ENCODE measurements at regions not wholly inside any gene's neighbourhood (a gene's known extent, or its start where the extent isn't known, plus 50 kb on each side); places are given as distances from the start of the nearest gene placed in this dataset.
"Not testable (repeated sequence)": the region's sequence is repeated elsewhere in the genome, so short reads cannot be mapped to it uniquely, and the experiment has no call there.

DNA sequence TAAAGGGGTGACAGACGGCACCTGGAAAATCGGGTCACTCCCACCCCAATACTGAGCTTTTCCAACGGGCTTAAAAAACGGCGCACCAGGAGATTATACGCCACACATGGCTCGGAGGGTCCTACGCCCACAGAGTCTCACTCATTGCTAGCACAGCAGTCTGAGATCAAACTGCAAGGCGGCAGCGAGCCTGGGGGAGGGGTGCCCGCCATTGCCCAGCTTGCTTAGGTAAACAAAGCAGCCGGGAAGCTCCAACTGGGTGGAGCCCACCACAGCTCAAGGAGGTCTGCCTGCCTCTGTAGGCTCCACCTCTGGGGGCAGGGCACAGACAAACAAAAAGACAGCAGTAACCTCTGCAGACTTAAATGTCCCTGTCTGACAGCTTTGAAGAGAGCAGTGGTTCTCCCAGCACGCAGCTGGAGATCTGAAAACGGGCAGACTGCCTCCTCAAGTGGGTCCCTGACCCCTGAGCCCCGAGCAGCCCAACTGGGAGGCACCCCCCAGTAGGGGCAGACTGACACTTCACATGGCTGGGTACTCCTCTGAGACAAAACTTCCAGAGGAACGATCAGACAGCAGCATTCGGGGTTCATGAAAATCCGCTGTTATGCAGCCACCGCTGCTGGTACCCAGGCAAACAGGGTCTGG, 162.8 kb upstream of the GJE1 start:
- not testable (repeated sequence) for H3K9ac ChIP-seq (ENCODE audit: low read length); H3K4me3 ChIP-seq (ENCODE audit: low read length); DNase-seq (ENCODE audit: low read depth)

DNA sequence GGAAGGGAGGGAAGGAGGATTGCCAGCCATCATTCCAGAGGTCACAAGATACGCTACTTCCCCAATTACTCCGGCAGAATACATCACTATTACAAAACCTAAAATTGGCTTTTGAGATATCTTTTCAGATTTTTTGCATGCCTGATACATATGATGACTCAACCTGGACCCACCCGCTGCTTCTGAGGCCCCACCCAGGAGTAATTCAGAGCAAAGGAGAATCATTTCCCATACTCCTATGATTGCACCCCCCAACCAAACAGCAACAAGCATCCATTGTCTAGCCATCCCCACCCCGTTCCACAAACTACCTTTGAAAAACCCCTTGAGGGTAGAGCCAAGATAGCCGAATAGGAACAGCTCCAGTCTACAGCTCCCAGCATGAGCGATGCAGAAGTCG, 163.5 kb upstream of the GJE1 start:
- H3K9me3 ChIP-seq (ENCODE audit: control insufficient read depth, low read length): no peaks in the 10 kb centered on the region
- DNase-seq (ENCODE audit: low read depth): no peak
- H3K4me1 ChIP-seq (ENCODE audit: control insufficient read depth, insufficient read depth, low read length): peaks cover 2% of the 10 kb centered on the region
- no peaks in the 10 kb centered on the region for H3K27me3 ChIP-seq (replicated peaks; ENCODE audit: control insufficient read depth, insufficient read depth, low read length)
- no peak overlapping the region for H3K9ac ChIP-seq (ENCODE audit: low read length)
- no peak overlapping the region for H3K4me3 ChIP-seq (ENCODE audit: low read length)
- no peaks in the 10 kb centered on the region for H3K36me3 ChIP-seq (ENCODE audit: control insufficient read depth, insufficient read depth, low read length, severe bottlenecking)

More for the DNA sequence above, 162.8 kb upstream of the GJE1 start:
- H3K9me3 ChIP-seq (ENCODE audit: control insufficient read depth, low read length); H3K36me3 ChIP-seq (ENCODE audit: control insufficient read depth, insufficient read depth, low read length, severe bottlenecking); H3K27me3 ChIP-seq (replicated peaks; ENCODE audit: control insufficient read depth, insufficient read depth, low read length); H3K4me1 ChIP-seq (ENCODE audit: control insufficient read depth, insufficient read depth, low read length): not testable (repeated sequence)

DNA sequence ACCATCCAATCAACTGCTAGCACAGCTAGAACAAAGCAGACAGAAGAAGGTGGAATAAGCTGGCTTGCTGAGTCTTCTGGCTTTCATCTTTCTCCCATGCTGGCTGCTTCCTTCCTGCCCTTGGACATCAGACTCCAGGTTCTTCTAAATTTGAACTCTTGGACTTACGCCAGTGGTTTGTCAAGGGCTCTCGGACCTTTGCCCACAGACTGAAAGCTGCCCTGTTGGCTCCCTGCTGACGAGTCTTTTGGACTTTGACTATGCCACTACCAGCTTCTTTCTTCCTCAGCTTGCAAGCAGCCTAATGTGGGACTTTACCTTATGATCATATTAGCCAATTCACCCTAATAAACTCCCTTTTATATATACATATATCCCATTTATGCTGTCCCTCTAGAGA, 164.1 kb upstream of the GJE1 start:
- Histone ChIP-seq H3K4me1 (ENCODE audit: control insufficient read depth, insufficient read depth, low read length) (peaks cover 7% of the 10 kb centered on the region), H3K27me3 (replicated peaks; ENCODE audit: control insufficient read depth, insufficient read depth, low read length) (no peaks in the 10 kb centered on the region), H3K9me3 (ENCODE audit: control insufficient read depth, low read length) (no peaks in the 10 kb centered on the region), H3K4me3 (ENCODE audit: low read length) (no peak overlapping the region), H3K9ac (ENCODE audit: low read length) (no peak overlapping the region), H3K36me3 (ENCODE audit: control insufficient read depth, insufficient read depth, low read length, severe bottlenecking) (no peaks in the 10 kb centered on the region)
- DNase-seq (ENCODE audit: low read depth): no peak

DNA sequence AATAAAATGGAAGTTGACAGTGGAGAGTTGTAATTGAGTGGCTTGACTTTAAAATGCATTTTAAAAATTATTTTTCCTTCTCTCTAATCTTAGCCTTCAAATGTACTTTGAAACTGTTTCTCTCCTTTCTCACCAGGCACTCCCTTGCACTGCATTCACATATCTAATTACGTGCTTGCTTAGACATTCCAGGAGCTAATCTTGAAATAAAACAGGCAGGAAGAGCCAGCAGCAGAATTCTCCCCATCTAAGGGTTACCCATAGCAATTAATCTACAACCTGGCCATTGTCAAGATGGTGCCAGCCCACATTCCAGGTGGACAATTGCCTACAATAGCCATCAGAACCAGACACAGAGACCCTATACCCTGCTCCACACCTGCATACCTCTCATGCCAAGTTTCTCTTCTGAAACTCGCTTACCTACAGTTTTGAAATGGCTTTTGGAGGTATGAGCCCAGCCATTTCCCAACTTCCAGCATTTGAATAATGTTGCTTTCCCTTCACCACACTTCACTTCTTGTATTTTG, 167.6 kb upstream of the GJE1 start:
- Histone ChIP-seq H3K4me3 (ENCODE audit: low read length) (no peak overlapping the region), H3K4me1 (ENCODE audit: control insufficient read depth, insufficient read depth, low read length) (peaks cover 10% of the 10 kb centered on the region), H3K9ac (ENCODE audit: low read length) (no peak overlapping the region), H3K36me3 (ENCODE audit: control insufficient read depth, insufficient read depth, low read length, severe bottlenecking) (no peaks in the 10 kb centered on the region), H3K27me3 (replicated peaks; ENCODE audit: control insufficient read depth, insufficient read depth, low read length) (no peaks in the 10 kb centered on the region), H3K9me3 (ENCODE audit: control insufficient read depth, low read length) (no peaks in the 10 kb centered on the region)
- no peak for DNase-seq (ENCODE audit: low read depth)

DNA sequence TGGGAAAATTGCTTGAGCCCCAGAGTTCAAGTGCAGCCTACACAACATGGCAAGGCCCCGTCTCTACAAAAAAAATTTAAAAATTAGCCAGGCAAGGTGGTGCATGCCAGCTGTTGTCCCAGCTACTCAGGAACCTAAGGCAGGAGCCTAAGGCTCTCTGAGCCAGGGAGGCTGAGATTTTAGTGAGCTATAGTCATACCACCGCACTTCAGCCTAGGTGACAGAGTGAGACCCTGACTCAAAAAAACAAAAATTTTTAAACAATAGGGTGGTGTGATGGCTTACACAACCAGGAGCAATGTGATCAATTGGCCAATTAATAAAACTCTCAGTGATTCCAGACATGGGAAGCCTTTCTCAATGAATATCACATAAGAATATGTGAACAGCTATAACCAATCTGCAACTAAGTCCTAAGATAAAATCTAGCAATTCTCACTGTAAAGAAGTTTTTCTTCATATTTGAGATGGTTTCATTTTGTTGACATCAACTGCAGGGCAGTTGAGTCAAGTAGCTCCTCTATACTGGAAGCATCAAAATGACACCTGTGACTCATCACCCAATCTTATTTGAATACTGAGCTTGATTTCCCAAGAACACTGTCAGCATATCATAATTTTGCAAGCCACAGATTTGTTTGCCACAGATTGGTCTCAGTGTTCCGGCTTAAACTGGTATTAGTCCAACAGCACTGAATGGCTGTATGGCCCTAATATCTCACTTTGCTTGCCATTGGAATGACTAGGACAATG, 169.0 kb upstream of the GJE1 start:
- H3K4me1 ChIP-seq (ENCODE audit: control insufficient read depth, insufficient read depth, low read length): peaks cover 10% of the 10 kb centered on the region
- H3K9ac ChIP-seq (ENCODE audit: low read length): no peak overlapping the region

DNA sequence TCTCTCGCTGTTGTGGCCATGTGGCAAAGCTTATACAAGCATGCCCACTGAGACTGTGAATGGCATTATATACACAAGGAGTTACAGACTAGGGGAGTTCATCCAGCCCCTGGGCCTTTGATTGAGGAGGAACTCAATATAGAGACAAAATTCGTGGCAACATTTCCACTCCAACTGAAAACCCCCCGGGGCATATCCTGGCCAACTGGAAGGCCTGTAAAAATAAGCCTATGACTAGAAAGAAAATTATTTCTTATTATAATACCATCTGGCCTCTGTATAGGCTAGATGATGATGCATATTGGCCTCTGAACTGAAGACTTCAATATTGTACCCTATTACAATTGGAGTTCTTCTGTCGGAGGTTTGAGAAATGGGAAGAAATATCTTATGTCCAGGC, 175.5 kb upstream of the GJE1 start:
- H3K4me3 ChIP-seq (ENCODE audit: low read length): no peak overlapping the region
- no peak for DNase-seq (ENCODE audit: low read depth)
- H3K27me3 ChIP-seq (replicated peaks; ENCODE audit: control insufficient read depth, insufficient read depth, low read length): no peaks in the 10 kb centered on the region
- H3K9ac ChIP-seq (ENCODE audit: low read length): no peak overlapping the region
- peaks cover 18% of the 10 kb centered on the region for H3K4me1 ChIP-seq (ENCODE audit: control insufficient read depth, insufficient read depth, low read length)
- no peaks in the 10 kb centered on the region for H3K36me3 ChIP-seq (ENCODE audit: control insufficient read depth, insufficient read depth, low read length, severe bottlenecking)
- peaks cover 7% of the 10 kb centered on the region for H3K9me3 ChIP-seq (ENCODE audit: control insufficient read depth, low read length)

More for the DNA sequence above, 169.0 kb upstream of the GJE1 start:
- Histone ChIP-seq H3K27me3 (replicated peaks; ENCODE audit: control insufficient read depth, insufficient read depth, low read length) (no peaks in the 10 kb centered on the region), H3K9me3 (ENCODE audit: control insufficient read depth, low read length) (no peaks in the 10 kb centered on the region), H3K36me3 (ENCODE audit: control insufficient read depth, insufficient read depth, low read length, severe bottlenecking) (no peaks in the 10 kb centered on the region), H3K4me3 (ENCODE audit: low read length) (no peak overlapping the region)
- no peak for DNase-seq (ENCODE audit: low read depth)

DNA sequence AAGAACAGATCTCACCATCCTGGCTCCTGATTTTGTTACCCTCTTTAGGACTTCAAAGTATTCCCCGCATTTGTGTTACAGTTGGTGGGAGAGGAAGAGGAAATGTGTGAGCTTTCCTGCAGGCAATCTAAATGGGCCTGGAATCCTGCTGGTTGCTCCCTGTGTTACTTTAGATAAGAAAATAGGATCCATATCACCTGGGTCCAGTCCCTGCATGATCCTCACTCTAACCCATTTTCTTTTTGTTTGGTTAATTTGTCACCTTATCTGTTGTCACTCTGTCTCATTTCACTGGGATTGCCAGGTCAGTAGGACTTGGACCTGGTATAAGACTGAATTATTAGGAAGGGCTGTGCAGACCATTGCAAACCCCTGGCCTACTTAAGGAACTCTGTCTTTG, 175.9 kb upstream of the GJE1 start:
- Histone ChIP-seq H3K27me3 (replicated peaks; ENCODE audit: control insufficient read depth, insufficient read depth, low read length) (no peaks in the 10 kb centered on the region), H3K4me3 (ENCODE audit: low read length) (no peak overlapping the region), H3K9ac (ENCODE audit: low read length) (no peak overlapping the region), H3K36me3 (ENCODE audit: control insufficient read depth, insufficient read depth, low read length, severe bottlenecking) (no peaks in the 10 kb centered on the region), H3K9me3 (ENCODE audit: control insufficient read depth, low read length) (peaks cover 7% of the 10 kb centered on the region), H3K4me1 (ENCODE audit: control insufficient read depth, insufficient read depth, low read length) (peaks cover 18% of the 10 kb centered on the region)
- no peak for DNase-seq (ENCODE audit: low read depth)

DNA sequence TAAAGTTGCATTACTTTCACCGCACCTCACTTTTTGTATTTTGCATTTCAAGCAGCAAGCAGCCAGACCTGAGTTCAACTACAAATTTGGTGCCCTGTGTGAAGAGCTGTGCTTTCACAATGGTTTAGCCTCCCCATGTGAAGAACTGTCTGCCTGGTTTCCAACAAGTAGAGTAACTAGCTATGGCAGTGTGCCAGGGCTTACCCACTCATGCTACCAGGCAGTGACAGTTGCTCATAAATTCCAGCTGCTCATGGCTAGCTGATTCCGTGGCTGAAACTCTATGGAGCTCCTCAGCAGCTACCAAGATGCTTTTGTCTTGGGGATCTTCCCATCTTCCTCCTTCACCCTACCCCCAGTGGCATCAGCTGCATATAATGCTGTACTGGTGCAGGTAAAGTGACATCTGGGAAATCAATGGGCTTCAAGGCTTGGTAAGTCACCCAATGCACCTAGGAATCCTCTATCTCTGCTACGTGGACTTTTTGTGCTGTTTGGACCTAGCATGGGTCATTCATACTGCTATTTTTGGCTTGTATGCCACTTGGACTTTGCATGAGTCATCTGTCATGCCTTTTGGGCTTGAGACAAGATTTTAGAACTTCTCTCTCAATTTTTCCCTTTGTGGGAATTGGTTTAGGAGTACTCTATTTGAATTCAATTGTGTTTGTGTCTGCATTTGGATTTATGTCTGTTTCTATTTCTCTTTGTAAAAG, 176.5 kb upstream of the GJE1 start:
- H3K27me3 ChIP-seq (replicated peaks; ENCODE audit: control insufficient read depth, insufficient read depth, low read length): no peaks in the 10 kb centered on the region
- H3K4me3 ChIP-seq (ENCODE audit: low read length): peak overlapping the region; percentile 44
- H3K36me3 ChIP-seq (ENCODE audit: control insufficient read depth, insufficient read depth, low read length, severe bottlenecking): no peaks in the 10 kb centered on the region
- peak; percentile 40 for DNase-seq (ENCODE audit: low read depth)
- H3K4me1 ChIP-seq (ENCODE audit: control insufficient read depth, insufficient read depth, low read length): peaks cover 18% of the 10 kb centered on the region
- peaks cover 10% of the 10 kb centered on the region for H3K9me3 ChIP-seq (ENCODE audit: control insufficient read depth, low read length)
- no peak overlapping the region for H3K9ac ChIP-seq (ENCODE audit: low read length)

DNA sequence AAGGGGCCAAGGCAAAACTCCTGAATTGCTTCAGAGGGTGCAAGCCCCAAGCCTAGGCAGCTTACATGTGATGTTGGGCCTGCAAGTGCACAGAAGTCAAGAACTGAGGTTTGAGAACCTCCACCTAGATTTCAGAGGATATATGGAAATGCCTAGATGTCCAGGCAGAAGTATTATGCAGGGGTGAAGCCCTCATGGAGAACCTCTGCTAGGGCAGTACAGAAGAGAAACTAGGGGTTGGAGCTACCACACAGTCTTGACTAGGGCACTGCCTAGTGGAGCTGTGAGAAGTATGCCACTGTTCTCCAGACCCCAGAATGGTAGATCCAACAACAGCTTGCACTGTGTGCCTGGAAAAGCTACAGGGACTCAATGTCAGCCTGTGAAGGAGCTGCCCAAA, 179.7 kb upstream of the GJE1 start:
- Histone ChIP-seq H3K4me3 (ENCODE audit: low read length) (no peak overlapping the region), H3K36me3 (ENCODE audit: control insufficient read depth, insufficient read depth, low read length, severe bottlenecking) (no peaks in the 10 kb centered on the region), H3K9ac (ENCODE audit: low read length) (no peak overlapping the region), H3K4me1 (ENCODE audit: control insufficient read depth, insufficient read depth, low read length) (peaks cover 18% of the 10 kb centered on the region), H3K9me3 (ENCODE audit: control insufficient read depth, low read length) (peaks cover 10% of the 10 kb centered on the region), H3K27me3 (replicated peaks; ENCODE audit: control insufficient read depth, insufficient read depth, low read length) (no peaks in the 10 kb centered on the region)
- DNase-seq (ENCODE audit: low read depth): no peak

DNA sequence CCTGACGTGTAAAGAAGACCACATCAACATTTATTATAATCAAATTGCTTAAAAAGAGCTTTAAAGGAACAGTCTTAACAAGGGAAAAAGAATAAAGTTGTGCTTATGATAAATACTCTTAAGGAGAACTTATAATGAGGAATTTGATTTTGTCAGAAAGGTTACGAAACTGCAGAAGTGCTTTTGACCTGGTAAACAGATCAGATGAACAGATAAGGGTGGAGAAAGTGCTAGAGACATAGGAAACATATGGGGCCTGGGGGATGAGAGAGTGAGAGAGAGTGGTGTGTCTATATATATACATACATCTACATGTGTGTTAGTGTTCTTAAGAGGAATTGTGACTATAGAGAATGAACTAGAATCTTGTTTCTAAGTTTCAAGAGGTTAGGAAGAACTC, 186.2 kb upstream of the GJE1 start:
- peak; percentile 4 for DNase-seq (ENCODE audit: low read depth)
- H3K27me3 ChIP-seq (replicated peaks; ENCODE audit: control insufficient read depth, insufficient read depth, low read length): no peaks in the 10 kb centered on the region
- H3K4me1 ChIP-seq (ENCODE audit: control insufficient read depth, insufficient read depth, low read length): peaks cover 7% of the 10 kb centered on the region
- H3K4me3 ChIP-seq (ENCODE audit: low read length): no peak overlapping the region
- no peaks in the 10 kb centered on the region for H3K36me3 ChIP-seq (ENCODE audit: control insufficient read depth, insufficient read depth, low read length, severe bottlenecking)
- H3K9me3 ChIP-seq (ENCODE audit: control insufficient read depth, low read length): peaks cover 15% of the 10 kb centered on the region
- no peak overlapping the region for H3K9ac ChIP-seq (ENCODE audit: low read length)

DNA sequence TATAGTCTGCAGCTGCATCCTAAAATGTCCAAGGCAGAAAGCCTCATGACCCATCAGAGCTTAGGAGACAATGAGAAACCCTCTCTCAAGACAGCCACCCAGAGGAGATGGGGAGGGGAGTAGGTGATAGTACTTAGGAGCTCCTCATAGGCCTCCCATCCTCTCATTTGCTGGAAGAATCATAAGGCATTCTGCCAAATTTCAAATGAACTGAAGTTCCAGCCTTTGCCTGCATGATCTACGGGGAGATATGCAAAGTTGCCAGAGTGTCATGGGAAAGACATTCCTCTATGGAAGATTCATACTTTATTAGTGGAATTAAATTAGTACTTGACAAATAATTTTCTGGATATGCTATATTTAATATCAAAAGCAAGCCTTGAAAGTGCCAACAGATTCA, 194.1 kb upstream of the GJE1 start:
- DNase-seq (ENCODE audit: low read depth): no peak
- Histone ChIP-seq H3K9me3 (ENCODE audit: control insufficient read depth, low read length) (peaks cover 5% of the 10 kb centered on the region), H3K9ac (ENCODE audit: low read length) (no peak overlapping the region), H3K4me1 (ENCODE audit: control insufficient read depth, insufficient read depth, low read length) (no peaks in the 10 kb centered on the region), H3K4me3 (ENCODE audit: low read length) (no peak overlapping the region), H3K27me3 (replicated peaks; ENCODE audit: control insufficient read depth, insufficient read depth, low read length) (no peaks in the 10 kb centered on the region), H3K36me3 (ENCODE audit: control insufficient read depth, insufficient read depth, low read length, severe bottlenecking) (no peaks in the 10 kb centered on the region)

All from adipocyte (in vitro differentiated cells).